ENCODE measurements at regions not wholly inside any gene's neighbourhood (a gene's known extent, or its start where the extent isn't known, plus 50 kb on each side); places are given as distances from the start of the nearest gene placed in this dataset.
"Not testable (repeated sequence)": the region's sequence is repeated elsewhere in the genome, so short reads cannot be mapped to it uniquely, and the experiment has no call there.

- DNase-seq, result no peak
Measured at GRCh38 chr18:39299152-39299551, 1733.6 kb upstream of the CELF4 start.

DNA sequence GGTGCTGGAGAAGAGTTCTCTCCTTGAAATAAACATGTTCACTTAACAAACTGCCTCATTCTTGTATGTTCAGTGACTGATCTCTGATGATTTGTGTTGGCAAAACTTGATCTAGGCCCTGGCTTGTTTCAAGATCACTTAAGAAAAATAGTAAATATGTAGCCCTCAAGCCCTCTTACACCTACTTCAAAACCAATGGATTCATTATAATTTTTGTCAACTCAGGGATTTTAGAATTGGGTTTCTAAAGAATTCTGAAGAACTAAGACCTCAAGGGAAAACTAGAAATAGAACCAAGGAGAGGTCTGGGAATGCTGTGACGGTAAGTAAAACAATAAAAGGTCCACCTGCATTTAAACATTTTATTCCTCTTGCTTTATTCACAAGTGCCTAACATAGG is 1731.6 kb upstream of the CELF4 start:
- no peak for DNase-seq

DNA sequence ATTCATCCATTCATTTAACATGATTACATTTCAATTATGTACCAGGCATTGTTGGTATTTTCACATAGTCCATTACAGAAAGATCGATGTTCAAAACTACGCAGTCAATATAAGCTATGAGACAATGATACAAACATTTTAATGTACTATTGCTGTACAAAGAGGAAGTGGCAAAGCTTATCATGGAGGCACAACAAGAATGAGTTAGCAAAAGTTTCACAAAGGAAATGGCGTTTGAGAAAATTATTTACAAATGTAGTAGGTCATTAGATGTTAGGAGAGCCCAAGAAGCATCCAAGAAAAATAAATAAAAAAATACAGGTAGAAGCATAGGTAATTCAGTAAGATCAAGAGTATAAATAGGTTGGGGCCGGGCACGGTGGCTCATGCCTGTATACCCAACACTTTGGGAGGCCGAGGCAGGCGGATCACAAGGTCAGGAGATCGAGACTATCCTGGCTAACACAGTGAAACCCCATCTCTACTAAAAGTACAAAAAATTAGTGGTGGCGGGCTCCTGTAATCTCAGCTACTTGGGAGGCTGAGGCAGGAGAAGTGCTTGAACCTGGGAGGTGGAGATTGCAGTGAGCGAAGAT is 1730.8 kb upstream of the CELF4 start:
- DNase-seq, result no peak

DNA sequence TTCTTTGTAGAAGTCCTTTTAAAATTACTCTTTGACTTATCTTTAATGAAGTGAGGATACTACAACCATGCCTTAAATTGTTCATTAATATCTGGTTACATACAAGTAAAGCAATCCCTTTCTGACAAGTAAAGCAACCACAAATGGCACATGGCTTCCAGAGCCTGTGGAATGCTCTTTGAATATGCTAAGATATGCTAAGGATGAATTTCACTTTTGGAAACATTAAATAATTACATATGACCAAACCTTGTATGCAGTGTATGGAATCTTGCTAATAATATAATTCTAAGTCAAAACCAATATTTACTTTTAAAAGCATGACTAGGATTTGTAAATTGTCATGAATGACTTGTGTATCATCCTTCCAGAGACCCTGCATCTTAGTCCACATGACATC is 1711.2 kb upstream of the CELF4 start:
- DNase-seq, result no peak

- no peak for DNase-seq
Measured at GRCh38 chr18:39274535-39274934, 1708.9 kb upstream of the CELF4 start.

DNA sequence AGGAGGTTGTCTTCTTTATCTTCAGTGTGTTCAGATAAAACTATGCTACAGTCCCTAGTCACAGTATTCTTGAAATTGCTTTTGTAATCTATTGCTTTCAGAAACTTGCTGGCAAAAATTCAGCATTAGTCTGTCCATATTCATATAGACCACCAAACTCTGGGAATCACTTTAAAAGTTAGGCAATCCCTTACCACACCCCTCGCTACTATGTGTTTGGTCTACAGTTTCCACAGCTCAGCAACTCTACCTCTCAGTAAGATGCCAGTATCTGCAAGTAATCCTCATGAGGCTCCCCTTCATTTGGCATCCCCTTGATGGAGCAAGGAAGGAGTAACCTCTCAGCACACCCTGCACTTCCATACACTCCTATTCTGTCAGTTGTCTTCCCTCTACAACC is 1706.6 kb upstream of the CELF4 start:
- DNase-seq, result no peak

- DNase-seq, result no peak
Measured at GRCh38 chr18:39271654-39272053, 1706.1 kb upstream of the CELF4 start.

GRCh38 chr18:39260565-39260964 is 1695.0 kb upstream of the CELF4 start:
- DNase-seq, result no peak

GRCh38 chr18:39259736-39260135 is 1694.1 kb upstream of the CELF4 start:
- no peak for DNase-seq

- DNase-seq, result no peak
Measured at GRCh38 chr18:39244242-39244641, 1678.6 kb upstream of the CELF4 start.

DNA sequence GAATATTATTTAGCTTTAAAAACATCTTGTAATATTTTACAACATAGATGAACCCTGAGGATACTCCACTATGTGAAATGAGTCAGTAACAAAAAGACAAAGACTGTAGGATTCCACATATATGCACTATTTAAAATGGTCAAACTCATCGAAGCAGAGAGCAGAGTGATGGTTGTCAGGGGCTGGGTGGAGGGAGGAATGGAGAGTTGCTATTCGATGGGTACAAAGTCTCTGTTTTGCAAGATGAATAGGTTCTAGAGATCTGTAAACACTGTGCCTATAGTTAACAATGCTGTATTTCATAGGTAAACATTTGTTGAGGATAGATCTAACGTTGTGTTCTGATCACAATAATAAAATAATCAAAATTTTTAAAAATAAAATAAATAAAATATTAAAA is 1675.9 kb upstream of the CELF4 start:
- no peak for DNase-seq

DNA sequence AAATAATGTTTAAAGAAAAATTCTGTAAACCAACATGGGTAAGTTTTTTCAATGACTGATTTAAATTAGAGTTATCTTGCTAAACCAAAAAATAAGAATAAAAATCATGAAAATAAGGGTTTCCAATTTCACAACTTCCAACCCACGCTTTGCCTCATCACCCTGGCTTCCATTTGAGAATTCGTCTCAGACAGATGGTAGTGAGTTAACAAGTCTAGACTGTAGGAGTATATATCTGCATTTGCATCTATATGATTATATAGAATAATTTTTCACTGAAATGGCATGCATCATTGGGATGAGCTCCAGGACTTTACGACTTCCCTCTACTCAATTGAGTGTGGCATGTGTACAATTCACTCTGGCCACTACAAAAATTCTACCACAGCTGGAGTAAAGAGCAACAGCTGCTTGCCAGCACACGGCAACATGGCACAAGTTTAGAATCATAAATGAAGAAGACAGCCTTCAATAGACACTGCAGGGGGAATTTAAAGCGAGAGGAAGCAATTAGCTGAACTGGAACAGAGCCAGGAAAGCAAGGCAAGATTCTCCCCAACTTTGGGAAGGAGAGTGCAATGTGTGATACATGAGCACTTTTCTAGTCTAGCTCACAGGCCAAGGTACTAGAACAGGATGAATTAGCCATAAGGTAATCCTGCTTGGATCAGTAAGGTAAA is 1673.5 kb upstream of the CELF4 start:
- no peak for DNase-seq

GRCh38 chr18:39235118-39235719 is 1669.6 kb upstream of the CELF4 start:
- no peak for DNase-seq

DNA sequence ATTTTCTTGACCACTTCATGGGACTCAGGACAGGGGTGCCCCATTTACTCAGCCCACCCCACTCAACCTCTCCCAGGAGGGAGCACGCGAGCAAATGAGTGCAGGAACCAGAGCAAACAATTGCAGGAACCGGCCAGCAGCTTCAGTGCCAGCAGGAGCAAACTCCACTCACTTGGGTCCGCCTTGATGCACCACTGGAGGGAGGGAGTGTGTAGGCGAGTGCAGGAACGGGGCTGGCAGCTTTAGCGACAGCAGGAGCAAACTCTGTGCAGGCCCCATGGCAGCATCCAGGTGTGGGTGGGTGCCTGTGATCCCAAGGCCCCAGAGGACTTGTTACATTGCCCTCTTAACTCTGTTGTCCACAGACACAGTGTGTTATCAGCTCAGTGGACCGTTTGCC is 1667.3 kb upstream of the CELF4 start:
- no peak for DNase-seq

DNA sequence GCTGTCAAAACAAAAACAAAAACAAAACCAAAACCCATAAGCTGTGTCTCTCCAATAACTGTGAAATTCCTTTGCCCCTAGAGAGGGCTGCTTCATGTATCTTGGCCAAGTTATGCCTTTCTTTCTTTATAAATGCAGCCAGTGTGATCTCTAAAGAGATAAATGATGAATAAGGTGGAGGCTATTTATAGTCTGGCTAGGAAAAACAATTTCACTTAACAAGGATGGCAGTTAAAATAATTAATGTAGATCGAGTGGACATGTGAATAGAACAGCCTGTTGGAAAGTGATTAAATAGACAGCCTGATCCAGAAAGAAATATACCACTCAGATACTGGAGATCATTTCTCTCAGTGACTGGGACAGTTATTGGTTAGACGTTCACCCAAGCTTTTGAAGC is 1666.9 kb upstream of the CELF4 start:
- no peak for DNase-seq

GRCh38 chr18:39230086-39230803 is 1664.6 kb upstream of the CELF4 start:
- no peak for DNase-seq

DNA sequence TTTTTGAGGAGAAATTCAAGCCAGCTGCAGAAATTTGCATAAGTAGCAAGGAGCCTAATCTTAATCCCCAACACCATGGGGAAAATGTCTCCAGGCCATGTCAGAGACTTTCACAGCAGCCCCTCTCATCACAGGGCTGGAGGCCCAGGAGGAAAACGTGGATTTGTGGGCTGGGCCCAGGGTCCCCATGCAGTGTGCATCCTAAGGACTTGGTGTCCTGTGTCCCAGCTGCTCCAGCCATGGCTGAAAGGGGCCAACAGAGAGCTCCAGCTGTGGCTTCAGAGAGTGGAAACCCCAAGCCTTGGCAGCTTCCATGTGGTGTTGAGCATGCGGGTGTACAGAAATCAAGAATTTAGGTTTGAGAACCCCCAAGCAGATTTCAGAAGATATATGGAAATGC is 1662.2 kb upstream of the CELF4 start:
- not testable (repeated sequence) for DNase-seq

DNA sequence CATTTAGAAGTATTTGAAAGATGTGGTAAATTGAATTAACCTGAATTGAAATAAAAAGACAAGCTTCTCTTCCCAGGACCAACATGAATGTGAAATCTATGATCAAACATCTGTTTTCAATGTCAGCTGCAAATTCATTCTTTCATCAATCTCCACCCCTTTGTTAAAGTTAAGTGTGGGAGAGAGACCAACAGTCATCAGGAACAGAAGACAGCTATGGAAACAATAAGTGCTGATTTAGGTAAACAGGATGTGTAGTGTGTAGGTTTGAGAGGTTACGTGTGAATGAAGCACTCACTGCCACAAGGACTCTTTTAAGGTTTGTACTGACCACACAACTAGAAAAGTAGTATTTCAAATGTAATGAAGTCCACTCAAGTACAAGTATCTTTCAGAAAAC is 1659.8 kb upstream of the CELF4 start:
- no peak for DNase-seq

DNA sequence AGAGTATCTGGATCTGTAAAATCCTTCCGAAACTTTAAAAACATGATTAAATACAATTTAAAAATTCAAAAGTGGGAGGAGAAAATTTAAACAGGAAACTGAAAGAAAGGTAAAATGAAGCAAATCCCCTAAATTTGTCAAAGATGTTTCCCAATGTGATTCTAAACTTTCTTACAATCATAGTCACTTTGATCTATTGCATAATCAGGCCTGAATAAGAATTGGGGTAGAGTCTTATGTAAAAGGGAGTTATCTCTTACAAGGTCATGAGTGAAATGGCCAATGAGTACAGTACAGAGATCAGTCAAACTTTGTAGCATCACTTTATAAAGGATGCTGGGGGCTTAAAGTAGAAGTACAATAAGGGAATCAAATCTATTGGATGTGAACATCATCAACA is 1657.7 kb upstream of the CELF4 start:
- no peak for DNase-seq

DNA sequence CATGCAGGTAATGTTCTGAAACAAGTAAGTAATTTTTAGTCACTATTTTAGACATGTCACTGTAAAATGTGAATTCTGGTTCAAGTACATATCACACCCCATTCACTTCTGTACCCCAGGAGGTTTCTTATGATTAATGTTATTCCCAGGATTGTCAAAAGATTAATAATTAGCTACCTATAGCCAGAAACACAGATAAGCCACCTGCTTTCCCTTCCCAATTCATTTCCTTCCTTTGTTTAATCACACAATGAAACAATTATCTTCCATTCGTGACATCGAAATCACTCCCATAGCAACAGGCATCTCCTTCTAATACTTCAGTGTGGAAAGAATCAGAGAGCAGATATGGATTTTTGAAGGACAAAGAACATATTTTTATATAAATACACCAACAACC is 1650.3 kb upstream of the CELF4 start:
- no peak for DNase-seq

GRCh38 chr18:39211461-39211860 is 1645.9 kb upstream of the CELF4 start:
- DNase-seq, result no peak

DNA sequence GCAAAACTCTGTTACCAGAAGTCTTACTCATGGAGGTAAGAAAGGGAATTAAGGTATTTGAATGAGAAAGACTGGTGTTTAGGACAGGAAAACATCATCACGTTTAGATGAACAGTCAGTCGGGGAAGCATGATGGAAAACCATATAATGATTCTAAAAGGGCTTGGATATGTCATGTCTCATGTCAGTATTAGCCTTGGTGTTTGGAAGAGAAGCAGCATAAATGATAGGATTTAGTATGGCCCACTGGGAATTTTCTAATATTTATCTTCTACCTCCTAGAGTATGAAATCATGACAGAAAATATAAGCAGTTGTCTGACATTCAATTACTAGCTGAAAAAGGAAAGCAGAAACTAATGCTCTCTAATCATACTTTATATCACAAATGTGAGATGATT is 1643.6 kb upstream of the CELF4 start:
- no peak for DNase-seq

DNA sequence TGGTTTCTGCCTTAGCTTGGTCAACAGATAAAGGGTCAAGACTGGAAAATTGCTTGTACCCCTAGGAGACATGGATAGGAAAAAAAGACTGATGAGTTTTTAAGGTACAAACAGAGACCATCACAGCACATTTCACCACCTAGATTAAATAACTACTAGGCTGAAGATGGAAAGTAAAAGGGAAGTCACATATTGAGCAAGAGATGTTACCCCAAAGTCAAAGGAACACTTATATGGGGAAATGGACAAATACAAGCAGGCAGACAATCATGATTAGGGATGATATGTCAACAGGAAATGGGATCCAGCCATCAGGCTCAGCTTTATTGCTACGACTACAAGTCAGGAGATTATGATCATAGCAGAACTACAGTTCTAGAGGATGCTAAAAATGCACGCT is 1643.1 kb upstream of the CELF4 start:
- no peak for DNase-seq

DNA sequence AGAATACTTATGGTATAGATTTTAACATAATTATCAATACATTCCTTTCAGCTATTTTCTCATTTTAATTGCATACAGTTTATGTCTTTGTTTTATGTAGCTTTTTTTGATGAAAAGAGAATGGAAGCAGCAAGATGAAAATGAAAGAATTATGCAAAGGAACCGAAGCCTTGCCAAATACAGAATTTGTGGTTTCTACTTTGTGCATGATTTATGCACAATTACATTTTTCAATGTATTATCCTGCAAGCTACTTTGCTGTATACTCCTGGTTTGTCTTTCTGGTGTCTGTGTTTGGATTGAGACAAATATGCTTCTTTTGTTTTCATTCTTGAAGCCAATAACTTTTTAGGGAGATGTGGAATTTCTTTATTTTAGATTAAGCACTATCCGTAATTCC is 1642.6 kb upstream of the CELF4 start:
- no peak for DNase-seq
